Ascending aorta (tissue), 2 donors: ENCODE measurements at regions not wholly inside any gene's neighbourhood (a gene's known extent, or its start where the extent isn't known, plus 50 kb on each side); places are given as distances from the start of the nearest gene placed in this dataset.

Experiments used
- DNase-seq, 2 donors: peaks; one replicate each; pipeline ENCODE4 v3.0.0-alpha.2; 2019; ENCODE audit warnings: low spot score in 2 of 2
- H3K27ac ChIP-seq, 2 donors: fragments of 200-600 bp; sonication (generic); one replicate each; pipeline ENCODE4 v1.5.1; 2016 to 2017; ENCODE audit warnings: mild to moderate bottlenecking in 1 of 2
- H3K27me3 ChIP-seq: fragments of 200-600 bp; sonication (generic); one replicate; pipeline ENCODE4 v1.5.1; 2017
- H3K36me3 ChIP-seq, 2 donors: fragments of 200-600 bp; sonication (generic); one replicate each; pipeline ENCODE4 v1.5.1; 2016
- H3K4me1 ChIP-seq, 2 donors: fragments of 200-600 bp; sonication (generic); one replicate each; pipeline ENCODE4 v1.5.1; 2016 to 2017; ENCODE audit warnings: mild to moderate bottlenecking in 1 of 2
- H3K4me3 ChIP-seq, 2 donors: fragments of 200-600 bp; sonication (generic); one replicate each; pipeline ENCODE4 v1.5.1; 2016 to 2017; ENCODE audit warnings: mild to moderate bottlenecking in 1 of 2
- H3K9me3 ChIP-seq, 2 donors: fragments of 200-600 bp; sonication (generic); one replicate each; pipeline ENCODE4 v1.5.1; 2016
- intact Hi-C: fragments of 100-400 bp; cut with DNase I; formaldehyde crosslinking; loops from one replicate; pipeline ENCODE4 v1.15.1; 2023
- TF ChIP-seq, protein P1 (sequence below), 3 experiments: fragments of 200-600 bp in 2 of 3; fragments of 450-650 bp in 1 of 3; sonication (generic) in 2 of 3; IDR thresholded peaks; one replicate each; pipeline ENCODE4 v1.5.1; 2016 to 2019; ENCODE audit warnings: antibody characterized with exemption in 3 of 3, mild to moderate bottlenecking in 1 of 3, moderate library complexity in 1 of 3

GRCh38 chr4:76841026-76841425 is 56.9 kb downstream of the SOWAHB start:
- no peaks in the 10 kb centered on the region for H3K9me3 ChIP-seq
- DNase-seq, result no peak
- no peaks in the 10 kb centered on the region for H3K36me3 ChIP-seq
- intact Hi-C loops, result no loop called here
- H3K27me3 ChIP-seq, result no peaks in the 10 kb centered on the region
- H3K4me3 ChIP-seq, result no peak overlapping the region
- H3K27ac ChIP-seq, result no peak overlapping the region
- no peaks in the 10 kb centered on the region for H3K4me1 ChIP-seq
- TF ChIP-seq, protein P1, sequence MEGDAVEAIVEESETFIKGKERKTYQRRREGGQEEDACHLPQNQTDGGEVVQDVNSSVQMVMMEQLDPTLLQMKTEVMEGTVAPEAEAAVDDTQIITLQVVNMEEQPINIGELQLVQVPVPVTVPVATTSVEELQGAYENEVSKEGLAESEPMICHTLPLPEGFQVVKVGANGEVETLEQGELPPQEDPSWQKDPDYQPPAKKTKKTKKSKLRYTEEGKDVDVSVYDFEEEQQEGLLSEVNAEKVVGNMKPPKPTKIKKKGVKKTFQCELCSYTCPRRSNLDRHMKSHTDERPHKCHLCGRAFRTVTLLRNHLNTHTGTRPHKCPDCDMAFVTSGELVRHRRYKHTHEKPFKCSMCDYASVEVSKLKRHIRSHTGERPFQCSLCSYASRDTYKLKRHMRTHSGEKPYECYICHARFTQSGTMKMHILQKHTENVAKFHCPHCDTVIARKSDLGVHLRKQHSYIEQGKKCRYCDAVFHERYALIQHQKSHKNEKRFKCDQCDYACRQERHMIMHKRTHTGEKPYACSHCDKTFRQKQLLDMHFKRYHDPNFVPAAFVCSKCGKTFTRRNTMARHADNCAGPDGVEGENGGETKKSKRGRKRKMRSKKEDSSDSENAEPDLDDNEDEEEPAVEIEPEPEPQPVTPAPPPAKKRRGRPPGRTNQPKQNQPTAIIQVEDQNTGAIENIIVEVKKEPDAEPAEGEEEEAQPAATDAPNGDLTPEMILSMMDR (IDR thresholded peaks at IDR 0.05), result no peak

DNA sequence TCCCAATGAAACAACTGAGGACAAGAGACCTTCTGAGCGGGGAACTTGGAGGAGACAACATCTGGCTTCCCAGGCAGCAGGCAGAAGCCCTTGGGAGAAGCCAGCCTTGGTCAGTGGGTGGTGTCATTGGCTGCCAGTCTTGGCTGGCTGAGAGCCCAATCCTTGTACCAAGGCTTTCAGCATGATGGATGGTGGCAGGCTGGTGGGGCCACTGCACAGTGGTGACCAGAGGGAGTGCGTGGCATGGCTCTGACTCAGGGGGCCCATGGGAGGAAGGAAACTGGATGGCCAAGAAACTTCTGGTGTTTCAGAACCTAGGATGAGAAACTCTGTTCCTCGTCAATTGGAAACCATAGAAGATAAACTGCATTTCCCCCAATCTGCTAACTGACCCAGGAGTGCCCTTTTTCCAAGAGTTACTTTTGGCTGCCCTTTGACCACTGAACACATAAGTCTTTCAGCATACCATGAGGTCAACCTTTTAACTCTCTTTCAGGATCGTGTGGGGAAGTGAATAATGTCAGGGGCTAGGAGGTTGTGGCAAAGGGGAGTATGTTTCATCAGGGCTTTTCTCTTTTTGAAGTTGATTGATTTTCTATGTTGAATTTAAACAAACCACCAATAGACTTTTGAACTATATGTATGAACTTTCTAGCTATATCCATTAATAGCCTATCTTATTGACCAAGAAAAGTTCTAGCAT is 60.9 kb downstream of the SOWAHB start:
- TF ChIP-seq, protein P1 (IDR thresholded peaks at IDR 0.05), result no peak
- Histone ChIP-seq H3K36me3 (no peaks in the 10 kb centered on the region), H3K4me1 (peaks cover 0 to 3% of the 10 kb centered on the region in 2 donors), H3K4me3 (no peak overlapping the region), H3K27me3 (no peaks in the 10 kb centered on the region), H3K9me3 (no peaks in the 10 kb centered on the region), H3K27ac (peak overlapping the region in 1 of 2 donors; percentile 65)
- intact Hi-C loops, result no loop called here
- DNase-seq, result peak in 1 of 2 donors; percentile 83
